ENCODE measurements at regions not wholly inside any gene's neighbourhood (a gene's known extent, or its start where the extent isn't known, plus 50 kb on each side); places are given as distances from the start of the nearest gene placed in this dataset.

DNA sequence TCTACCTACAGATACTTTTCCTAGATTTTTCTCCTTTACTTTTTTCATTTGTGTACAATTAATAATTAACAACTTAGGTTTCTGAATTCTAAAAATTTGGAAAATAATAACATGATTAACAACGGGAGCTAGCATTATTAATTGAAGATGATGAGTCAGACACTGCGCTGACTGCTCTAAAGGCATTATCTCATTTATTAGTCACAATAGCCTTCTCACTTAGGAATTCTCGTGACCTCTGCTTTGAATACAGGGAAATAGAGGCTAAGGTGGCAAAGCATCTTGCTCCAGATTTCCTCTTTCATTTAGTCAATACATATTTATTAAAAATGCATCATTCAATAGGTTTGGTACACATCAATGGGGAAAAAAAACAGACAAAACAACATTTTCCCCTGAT, 441.3 kb downstream of the PCDH18 start:
- Histone ChIP-seq H3K9me2 (ENCODE audit: insufficient read depth) (no peaks in the 10 kb centered on the region), H3K79me2 (ENCODE audit: insufficient read depth, low read length) (no peaks in the 10 kb centered on the region), H3K4me1 (ENCODE audit: control insufficient read depth in 1 of 2, insufficient read depth in 2 of 2, low read length in 2 of 2) (no peaks in the 10 kb centered on the region), H3K4me3 (replicated peaks in 1 of 2; ENCODE audit: low read depth in 1 of 2, low read length in 2 of 2) (no peak overlapping the region), H3K9ac (ENCODE audit: low read length) (no peak overlapping the region), H3K27ac (ENCODE audit: low read depth, low read length) (no peak overlapping the region), H2AFZ (ENCODE audit: low read depth, low read length, poor library complexity, severe bottlenecking) (no peak overlapping the region), H3K27me3 (ENCODE audit: insufficient read depth, low read length) (no peaks in the 10 kb centered on the region), H3K36me3 (ENCODE audit: control insufficient read depth in 1 of 2, insufficient read depth in 2 of 2, low read length in 2 of 2) (no peaks in the 10 kb centered on the region), H3K4me2 (ENCODE audit: low read length) (no peak overlapping the region), H4K20me1 (ENCODE audit: insufficient read depth) (no peaks in the 10 kb centered on the region), H3K9me3 (ENCODE audit: control insufficient read depth in 1 of 2, insufficient read depth in 1 of 2, low read depth in 1 of 2, low read length in 2 of 2) (no peaks in the 10 kb centered on the region)
- TF ChIP-seq POLR2A (IDR thresholded peaks at IDR 0.05; ENCODE audit: borderline replicate concordance, extremely low read depth, insufficient read depth, insufficient read length) (no peak), CBX3 (IDR thresholded peaks at IDR 0.05; ENCODE audit: low read depth) (no peak), ZNF274 (IDR thresholded peaks at IDR 0.05; ENCODE audit: low read depth, low read length) (no peak), EZH2 (IDR thresholded peaks at IDR 0.05) (no peak), ATF3 (IDR thresholded peaks at IDR 0.05) (no peak), REST (IDR thresholded peaks at IDR 0.05; ENCODE audit: low read depth) (no peak), YY1 (IDR thresholded peaks at IDR 0.05; ENCODE audit: extremely low read depth, insufficient replicate concordance, low read depth, low read length) (no peak), ZFX (IDR thresholded peaks at IDR 0.05) (no peak), ELF1 (IDR thresholded peaks at IDR 0.05; ENCODE audit: borderline replicate concordance, low read depth) (no peak), SIN3A (IDR thresholded peaks at IDR 0.05; ENCODE audit: low read depth) (no peak), EZH2phosphoT487 (IDR thresholded peaks at IDR 0.05; ENCODE audit: borderline replicate concordance) (no peak), TCF7L2 (IDR thresholded peaks at IDR 0.05; ENCODE audit: borderline replicate concordance, extremely low read depth, insufficient read depth, insufficient read length) (no peak), CEBPB (IDR thresholded peaks at IDR 0.05; ENCODE audit: low read depth) (no peak), JUND (IDR thresholded peaks at IDR 0.05) (no peak)
- TF ChIP-seq, protein P1, sequence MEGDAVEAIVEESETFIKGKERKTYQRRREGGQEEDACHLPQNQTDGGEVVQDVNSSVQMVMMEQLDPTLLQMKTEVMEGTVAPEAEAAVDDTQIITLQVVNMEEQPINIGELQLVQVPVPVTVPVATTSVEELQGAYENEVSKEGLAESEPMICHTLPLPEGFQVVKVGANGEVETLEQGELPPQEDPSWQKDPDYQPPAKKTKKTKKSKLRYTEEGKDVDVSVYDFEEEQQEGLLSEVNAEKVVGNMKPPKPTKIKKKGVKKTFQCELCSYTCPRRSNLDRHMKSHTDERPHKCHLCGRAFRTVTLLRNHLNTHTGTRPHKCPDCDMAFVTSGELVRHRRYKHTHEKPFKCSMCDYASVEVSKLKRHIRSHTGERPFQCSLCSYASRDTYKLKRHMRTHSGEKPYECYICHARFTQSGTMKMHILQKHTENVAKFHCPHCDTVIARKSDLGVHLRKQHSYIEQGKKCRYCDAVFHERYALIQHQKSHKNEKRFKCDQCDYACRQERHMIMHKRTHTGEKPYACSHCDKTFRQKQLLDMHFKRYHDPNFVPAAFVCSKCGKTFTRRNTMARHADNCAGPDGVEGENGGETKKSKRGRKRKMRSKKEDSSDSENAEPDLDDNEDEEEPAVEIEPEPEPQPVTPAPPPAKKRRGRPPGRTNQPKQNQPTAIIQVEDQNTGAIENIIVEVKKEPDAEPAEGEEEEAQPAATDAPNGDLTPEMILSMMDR (IDR thresholded peaks at IDR 0.05 in 2 of 3, conservative IDR thresholded peaks at IDR 0.05 in 1 of 3; ENCODE audit: borderline replicate concordance in 1 of 3, insufficient read depth in 1 of 3, low read depth in 2 of 3, low read length in 2 of 3) = no peak
- TF ChIP-seq, protein P2, sequence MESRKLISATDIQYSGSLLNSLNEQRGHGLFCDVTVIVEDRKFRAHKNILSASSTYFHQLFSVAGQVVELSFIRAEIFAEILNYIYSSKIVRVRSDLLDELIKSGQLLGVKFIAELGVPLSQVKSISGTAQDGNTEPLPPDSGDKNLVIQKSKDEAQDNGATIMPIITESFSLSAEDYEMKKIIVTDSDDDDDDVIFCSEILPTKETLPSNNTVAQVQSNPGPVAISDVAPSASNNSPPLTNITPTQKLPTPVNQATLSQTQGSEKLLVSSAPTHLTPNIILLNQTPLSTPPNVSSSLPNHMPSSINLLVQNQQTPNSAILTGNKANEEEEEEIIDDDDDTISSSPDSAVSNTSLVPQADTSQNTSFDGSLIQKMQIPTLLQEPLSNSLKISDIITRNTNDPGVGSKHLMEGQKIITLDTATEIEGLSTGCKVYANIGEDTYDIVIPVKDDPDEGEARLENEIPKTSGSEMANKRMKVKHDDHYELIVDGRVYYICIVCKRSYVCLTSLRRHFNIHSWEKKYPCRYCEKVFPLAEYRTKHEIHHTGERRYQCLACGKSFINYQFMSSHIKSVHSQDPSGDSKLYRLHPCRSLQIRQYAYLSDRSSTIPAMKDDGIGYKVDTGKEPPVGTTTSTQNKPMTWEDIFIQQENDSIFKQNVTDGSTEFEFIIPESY (IDR thresholded peaks at IDR 0.05; ENCODE audit: extremely low read depth, insufficient replicate concordance, low read length) = no peak
- CTCF ChIA-PET = no interaction called here
- intact Hi-C loops (cut with micrococcal nuclease) = no loop called here
- ATAC-seq (no peak), DNase-seq (ENCODE audit: low read depth, low spot score) (no peak)
- no TSS peak for BruUV-seq (replicated peaks)
- RAD21 ChIA-PET (ENCODE audit: low non-redundant PET in 1 of 2, low total read pairs in 2 of 2, uncharacterized antibody in 2 of 2, unreplicated experiment in 2 of 2) = no interaction called here
- POLR2A ChIA-PET = no interaction called here

Measured in HCT116 (cell line).